GM13976 (cell line): ENCODE measurements at regions not wholly inside any gene's neighbourhood (a gene's known extent, or its start where the extent isn't known, plus 50 kb on each side); places are given as distances from the start of the nearest gene placed in this dataset.

ENCODE experiments used
- DNase-seq: peaks from one replicate; pipeline ENCODE4 v3.0.0; 2012; ENCODE audit warnings: low spot score
- in situ Hi-C: fragments of 300-500 bp; cut with MboI; formaldehyde crosslinking; loops from one replicate; pipeline ENCODE4 v1.12.0; 2022; ENCODE audit warnings: low sequenced_read_pairs, mixed read lengths, inconsistent platforms; ENCODE audit not compliant: unreplicated experiment
- TF ChIP-seq, protein P1 (sequence below): IDR thresholded peaks from 2 replicates; pipeline ENCODE4 v1.5.1; 2012; ENCODE audit warnings: borderline replicate concordance, mild to moderate bottlenecking; ENCODE audit not compliant: insufficient read depth; ENCODE audit errors: extremely low read depth, missing control alignments, control extremely low read depth

DNA sequence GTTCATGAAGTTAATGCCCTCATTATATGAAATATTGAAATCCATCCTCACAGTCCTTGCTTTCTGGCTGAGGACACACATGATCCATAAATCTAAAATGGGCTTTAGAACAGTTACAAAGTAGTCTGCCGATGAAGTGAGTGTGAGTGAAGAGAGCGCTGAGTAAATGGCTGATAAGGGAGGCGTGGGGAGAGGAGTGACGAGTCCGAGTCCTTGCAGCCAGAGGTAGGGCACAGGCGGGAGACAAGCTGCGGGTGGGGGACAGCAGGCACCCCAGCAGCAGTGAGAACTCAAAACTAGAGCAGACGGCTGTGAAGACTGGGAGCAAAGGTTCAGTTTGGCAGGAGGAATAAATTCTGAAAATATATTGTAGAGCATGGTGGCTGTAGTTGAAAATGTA is 140.1 kb upstream of the ATP2B1 start:
- TF ChIP-seq, protein P1, sequence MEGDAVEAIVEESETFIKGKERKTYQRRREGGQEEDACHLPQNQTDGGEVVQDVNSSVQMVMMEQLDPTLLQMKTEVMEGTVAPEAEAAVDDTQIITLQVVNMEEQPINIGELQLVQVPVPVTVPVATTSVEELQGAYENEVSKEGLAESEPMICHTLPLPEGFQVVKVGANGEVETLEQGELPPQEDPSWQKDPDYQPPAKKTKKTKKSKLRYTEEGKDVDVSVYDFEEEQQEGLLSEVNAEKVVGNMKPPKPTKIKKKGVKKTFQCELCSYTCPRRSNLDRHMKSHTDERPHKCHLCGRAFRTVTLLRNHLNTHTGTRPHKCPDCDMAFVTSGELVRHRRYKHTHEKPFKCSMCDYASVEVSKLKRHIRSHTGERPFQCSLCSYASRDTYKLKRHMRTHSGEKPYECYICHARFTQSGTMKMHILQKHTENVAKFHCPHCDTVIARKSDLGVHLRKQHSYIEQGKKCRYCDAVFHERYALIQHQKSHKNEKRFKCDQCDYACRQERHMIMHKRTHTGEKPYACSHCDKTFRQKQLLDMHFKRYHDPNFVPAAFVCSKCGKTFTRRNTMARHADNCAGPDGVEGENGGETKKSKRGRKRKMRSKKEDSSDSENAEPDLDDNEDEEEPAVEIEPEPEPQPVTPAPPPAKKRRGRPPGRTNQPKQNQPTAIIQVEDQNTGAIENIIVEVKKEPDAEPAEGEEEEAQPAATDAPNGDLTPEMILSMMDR, result no peak
- in situ Hi-C loops, result no loop called here
- no peak for DNase-seq

DNA sequence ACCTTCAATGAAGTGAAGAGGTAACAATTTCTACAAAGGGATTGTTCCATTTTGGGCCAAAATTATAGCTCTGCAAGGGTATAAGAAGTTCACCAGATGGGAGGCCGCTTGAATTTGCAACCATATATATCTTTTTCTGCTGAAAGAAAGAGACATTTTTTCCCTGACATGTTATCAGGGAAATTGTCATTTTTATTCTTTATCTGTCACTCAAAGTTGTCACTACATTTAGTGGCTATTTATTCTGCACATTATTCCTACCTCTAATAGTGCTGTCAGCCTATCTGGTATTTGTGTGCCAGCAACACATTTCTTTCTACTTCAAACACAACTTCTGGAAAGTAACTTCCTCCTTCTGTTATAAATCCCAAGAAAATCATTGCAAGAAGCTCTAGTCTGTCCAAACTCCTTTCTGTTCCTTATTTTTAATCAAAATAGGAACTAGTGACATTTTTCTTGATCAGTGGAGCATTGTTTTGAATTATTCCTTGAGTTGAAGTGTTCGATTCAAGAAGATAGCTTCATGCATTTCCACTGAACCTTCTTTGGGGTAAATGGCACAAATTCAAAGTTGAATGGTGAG is 137.9 kb upstream of the ATP2B1 start:
- no peak for DNase-seq
- TF ChIP-seq, protein P1, result no peak
- in situ Hi-C loops, result no loop called here

DNA sequence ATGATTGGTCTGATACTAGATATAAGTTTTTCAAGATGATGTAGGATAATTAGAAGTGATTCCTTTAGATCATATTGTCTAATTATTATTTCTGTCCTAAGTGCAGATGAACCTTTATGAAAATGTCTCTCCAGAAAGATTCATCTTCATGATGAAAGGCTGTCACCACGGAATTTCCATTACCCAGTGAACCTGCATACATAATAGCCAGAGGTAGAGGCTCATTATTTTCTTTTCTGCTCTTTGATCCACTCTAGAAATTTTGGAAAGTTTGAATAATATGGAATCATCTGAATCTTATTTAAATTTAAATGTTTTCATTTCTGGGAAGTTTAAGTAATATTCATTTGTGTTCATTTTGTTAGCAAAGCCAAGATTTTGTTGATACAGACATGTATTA is 137.1 kb upstream of the ATP2B1 start:
- no peak for DNase-seq
- in situ Hi-C loops, result no loop called here
- TF ChIP-seq, protein P1, result no peak

DNA sequence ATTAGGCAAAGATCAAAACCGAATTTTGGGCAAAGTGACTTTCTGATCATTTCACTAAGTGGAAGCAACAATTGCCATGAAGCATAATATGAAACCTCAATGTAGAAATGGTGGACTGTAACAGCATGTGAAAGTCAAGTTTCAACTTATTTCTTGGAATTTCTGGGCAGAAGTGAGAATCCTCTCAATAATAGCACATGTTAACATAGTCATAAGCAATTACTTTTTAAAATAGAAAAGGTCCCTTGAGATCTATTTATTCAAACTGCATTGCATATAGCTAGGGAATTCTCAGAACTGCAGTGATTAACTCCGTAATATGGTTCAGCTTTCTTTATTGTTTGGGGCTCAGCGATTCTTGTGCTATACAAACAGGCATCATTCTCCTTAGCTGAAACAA is 136.7 kb upstream of the ATP2B1 start:
- in situ Hi-C loops, result no loop called here
- TF ChIP-seq, protein P1, result no peak
- no peak for DNase-seq

DNA sequence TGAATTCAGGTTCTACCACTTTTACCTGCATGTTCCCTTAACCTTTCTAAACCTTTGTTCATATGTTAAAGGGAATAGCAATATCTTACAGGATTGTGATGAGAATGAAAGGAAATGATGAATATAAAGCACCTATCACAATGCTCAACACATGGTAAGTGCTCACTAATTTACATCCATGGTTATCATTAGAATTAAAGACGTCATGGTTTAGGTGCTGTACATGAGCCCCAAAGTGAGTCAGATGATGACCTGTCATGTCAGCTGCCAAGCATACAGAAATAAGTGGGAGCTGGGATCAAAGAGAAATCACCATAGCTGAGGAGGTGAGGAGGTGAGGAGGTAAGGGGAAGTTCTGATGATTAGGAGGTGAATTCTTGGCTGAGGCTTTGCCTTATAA is 135.9 kb upstream of the ATP2B1 start:
- in situ Hi-C loops, result no loop called here
- no peak for DNase-seq
- TF ChIP-seq, protein P1, result no peak

DNA sequence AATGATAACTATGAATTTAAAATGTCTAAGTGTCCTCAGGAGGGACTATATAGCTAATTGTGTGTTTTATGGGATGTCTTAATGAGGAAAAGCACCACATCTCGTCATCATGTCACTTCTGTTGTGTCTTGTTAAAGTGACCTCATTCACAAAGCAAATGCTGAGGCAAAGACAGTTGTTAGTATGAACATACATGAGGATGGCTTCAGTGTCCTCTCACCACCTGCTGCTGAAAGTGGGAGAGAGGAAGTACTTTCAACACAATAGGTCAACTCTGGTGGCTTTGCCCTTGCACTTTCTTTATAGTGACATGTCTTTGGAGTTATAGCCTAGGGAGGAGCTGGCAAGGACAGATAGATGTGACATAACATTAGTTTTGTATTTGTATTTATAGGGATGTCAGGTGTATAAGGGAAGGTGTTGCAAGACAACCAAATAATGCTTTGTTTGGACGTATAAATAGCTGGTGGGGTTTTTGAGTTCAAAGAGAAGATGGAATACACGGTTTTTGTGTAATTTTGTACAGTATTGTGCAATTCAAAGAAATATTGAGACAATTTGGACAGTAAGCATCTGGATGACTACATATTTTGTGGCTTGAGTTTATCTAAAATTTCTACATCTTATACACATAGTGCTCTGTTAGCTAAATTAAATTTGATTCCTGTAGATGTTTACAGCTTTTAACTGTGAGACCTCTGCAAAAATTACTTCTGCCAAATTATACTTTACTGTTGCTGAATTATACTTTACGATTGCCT is 131.7 kb upstream of the ATP2B1 start:
- in situ Hi-C loops, result no loop called here
- no peak for DNase-seq
- TF ChIP-seq, protein P1, result no peak
